Stimulated activated naive B cell treated with anti-CD40 and anti-IgM and Interleukin-4, amounts not matched to agents 10 μg/mL and 1 μg/mL and 100 μg/mL, for 72 hours (primary cell): ENCODE measurements at regions not wholly inside any gene's neighbourhood (a gene's known extent, or its start where the extent isn't known, plus 50 kb on each side); places are given as distances from the start of the nearest gene placed in this dataset.

ENCODE experiments used
- ATAC-seq, 2 donors: fragments of 150-1000 bp; cut with Tn5 transposase; replicated peaks; 2 replicates each; pipeline ENCODE4 v1.10.0; 2021; ENCODE audit warnings: moderate library complexity in 1 of 2
- DNase-seq: peaks from one replicate; pipeline ENCODE4 v3.0.0; 2021
- H3K27ac Mint-ChIP-seq: one replicate; pipeline ENCODE4 v1.8.0; 2022; ENCODE audit warnings: mild to moderate bottlenecking, mixed read lengths
- H3K27me3 Mint-ChIP-seq, 2 donors: one replicate each; pipeline ENCODE4 v1.8.0; 2022; ENCODE audit warnings: mixed read lengths in 2 of 2
- H3K36me3 Mint-ChIP-seq, 2 donors: one replicate each; pipeline ENCODE4 v1.8.0; 2022; ENCODE audit warnings: mixed read lengths in 2 of 2, mild to moderate bottlenecking in 1 of 2
- H3K4me1 Mint-ChIP-seq, 2 donors: one replicate each; pipeline ENCODE4 v1.8.0; 2022; ENCODE audit warnings: mixed read lengths in 2 of 2, mild to moderate bottlenecking in 1 of 2
- H3K4me3 Mint-ChIP-seq, 2 donors: one replicate each; pipeline ENCODE4 v1.8.0; 2022; ENCODE audit warnings: mild to moderate bottlenecking in 2 of 2, mixed read lengths in 2 of 2, moderate library complexity in 1 of 2
- H3K9me3 Mint-ChIP-seq, 2 donors: one replicate each; pipeline ENCODE4 v1.8.0; 2022; ENCODE audit warnings: mixed read lengths in 2 of 2, mild to moderate bottlenecking in 1 of 2

- Mint-ChIP-seq H3K27me3 (no peaks in the 10 kb centered on the region), H3K9me3 (no peaks in the 10 kb centered on the region), H3K27ac (no peak overlapping the region), H3K4me3 (no peak overlapping the region), H3K36me3 (no peaks in the 10 kb centered on the region), H3K4me1 (no peaks in the 10 kb centered on the region)
- DNase-seq, result no peak
- ATAC-seq, result no peak
Observed at GRCh38 chr2:128377071-128377910, 58.6 kb upstream of the HS6ST1 start.

DNA sequence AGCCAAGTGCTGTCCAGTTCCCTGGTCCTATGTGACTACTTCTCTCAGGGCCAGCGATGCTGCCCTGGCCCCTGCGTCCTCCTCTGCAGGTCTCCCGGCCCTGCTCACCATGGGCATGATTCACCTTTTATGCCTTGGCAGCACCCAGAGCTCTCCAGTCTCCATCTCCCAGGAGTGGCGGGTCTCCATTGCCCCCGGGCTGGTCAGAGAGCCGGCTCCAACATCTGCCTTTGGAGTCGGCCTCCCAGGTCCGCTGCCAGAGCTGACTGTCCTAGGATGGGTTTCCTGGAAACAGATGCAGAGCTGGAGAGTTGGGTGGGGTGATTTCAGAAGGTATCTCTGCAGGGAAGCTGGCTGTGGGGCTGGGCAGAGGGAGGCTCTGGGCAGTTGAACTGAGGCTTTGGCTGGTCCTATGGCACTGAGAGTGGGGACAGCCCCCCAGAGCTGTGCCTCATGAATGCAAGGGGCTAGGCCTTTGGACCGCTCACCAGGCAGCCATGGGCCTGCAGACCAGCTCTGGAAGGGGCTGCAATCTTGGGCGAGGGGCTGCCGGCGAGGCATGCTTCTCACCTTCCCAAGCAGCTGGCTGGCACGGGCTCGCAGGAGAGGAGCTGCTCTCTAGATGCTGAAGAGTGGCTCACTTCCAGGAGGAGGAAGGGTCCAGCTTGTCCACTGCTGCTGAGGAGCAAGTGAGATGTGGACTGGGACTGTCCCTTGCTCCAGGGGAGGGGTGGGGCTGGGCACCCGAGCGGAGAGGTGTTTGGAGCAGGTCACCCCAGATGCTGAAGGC lies 59.8 kb upstream of the HS6ST1 start:
- Mint-ChIP-seq H3K27ac (peak overlapping the region; percentile 56), H3K4me3 (no peak overlapping the region), H3K9me3 (no peaks in the 10 kb centered on the region), H3K4me1 (no peaks in the 10 kb centered on the region), H3K36me3 (no peaks in the 10 kb centered on the region), H3K27me3 (no peaks in the 10 kb centered on the region)
- DNase-seq (no peak), ATAC-seq (no peak)

DNA sequence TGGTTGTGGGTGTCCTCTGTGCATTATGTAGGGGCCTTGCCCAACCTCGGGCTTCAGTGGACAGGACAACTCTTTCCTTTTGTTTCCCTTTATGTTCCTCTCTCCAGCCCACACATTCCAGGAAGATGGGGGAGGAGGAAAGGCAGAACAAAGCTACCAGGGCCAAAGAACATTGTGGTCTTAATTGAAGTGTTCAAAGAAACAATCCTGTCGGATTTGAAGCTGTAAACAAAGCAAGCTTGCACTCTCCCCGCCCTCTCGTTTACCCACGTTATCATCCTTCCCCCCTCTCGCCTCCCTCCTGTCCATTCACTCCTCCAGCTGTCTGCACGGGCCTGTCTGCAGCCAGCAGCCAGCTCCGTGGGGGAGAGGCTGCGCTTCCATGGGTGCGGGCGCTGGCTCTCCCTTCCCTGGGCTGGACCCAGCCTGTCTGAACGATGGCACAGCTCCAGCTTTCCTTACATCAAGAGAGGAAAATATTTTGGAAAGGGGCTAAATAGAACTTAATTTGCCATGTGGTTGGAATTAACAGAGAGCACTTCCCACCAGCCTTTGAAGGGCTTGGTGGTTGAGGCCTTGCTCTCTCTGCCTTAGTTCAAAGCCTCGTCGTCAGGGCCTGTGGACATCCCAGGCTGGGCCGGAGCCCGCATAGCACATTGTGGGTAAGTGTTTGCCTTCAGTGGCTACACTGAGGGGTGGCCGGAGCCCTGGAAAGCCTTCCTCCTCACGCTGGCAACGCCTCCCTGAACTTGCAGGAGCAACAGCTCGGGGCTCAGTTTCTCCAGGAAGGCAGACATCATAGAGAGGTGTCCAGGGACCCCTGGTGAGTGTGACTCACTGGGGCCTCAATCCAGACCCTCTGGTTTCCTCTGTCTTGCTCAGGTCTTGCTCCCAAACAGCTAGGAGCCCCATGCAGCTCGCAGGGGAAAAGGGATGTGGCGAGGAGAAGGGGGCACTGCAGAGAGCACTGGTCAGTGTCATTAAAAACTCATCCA lies 60.6 kb upstream of the HS6ST1 start:
- H3K36me3 Mint-ChIP-seq, result no peaks in the 10 kb centered on the region
- ATAC-seq, result no peak
- H3K4me1 Mint-ChIP-seq, result no peaks in the 10 kb centered on the region
- no peak overlapping the region for H3K4me3 Mint-ChIP-seq
- no peaks in the 10 kb centered on the region for H3K9me3 Mint-ChIP-seq
- DNase-seq, result no peak
- no peaks in the 10 kb centered on the region for H3K27me3 Mint-ChIP-seq
- no peak overlapping the region for H3K27ac Mint-ChIP-seq

DNA sequence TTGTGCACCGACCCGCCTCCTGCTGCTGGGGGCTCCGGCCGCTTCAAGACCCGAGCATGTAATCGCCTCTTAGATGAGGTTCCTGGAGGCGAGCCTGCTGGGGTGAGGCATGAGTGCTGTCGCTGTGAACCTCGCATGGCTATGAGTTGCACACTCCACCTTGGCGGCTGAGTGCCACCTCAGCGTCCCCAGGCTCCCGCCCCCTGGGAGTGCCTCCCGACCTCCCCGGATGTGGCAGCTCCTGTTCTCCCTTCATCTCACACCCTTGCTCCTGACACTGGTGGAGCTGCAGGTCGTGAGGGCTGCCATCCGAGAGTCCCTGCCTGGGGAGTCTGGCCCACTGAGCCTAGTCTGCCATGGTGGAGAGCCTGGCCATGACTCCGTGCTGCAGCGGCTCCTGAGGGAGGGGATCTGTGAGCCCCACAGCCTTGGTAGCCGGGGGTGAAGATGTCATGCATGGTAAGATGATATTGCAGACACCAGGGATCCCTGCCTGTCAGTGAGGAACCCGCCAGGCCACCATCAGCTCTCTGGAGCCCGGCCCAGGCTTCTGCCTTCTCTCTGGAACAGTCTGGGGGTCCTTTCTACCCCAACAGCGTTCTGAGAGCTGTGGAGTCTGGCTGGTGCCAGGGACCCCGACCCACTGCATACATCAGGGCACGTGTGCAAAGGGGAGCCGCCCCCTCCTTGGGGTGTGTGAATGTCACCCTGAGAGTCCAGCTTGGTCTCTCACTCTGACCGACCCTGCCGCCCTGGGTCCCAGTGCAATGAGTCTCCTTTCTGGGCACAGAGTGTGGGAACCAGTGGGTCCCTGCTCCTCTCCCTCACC lies 61.6 kb upstream of the HS6ST1 start:
- Mint-ChIP-seq H3K27ac (no peak overlapping the region), H3K4me3 (no peak overlapping the region), H3K9me3 (no peaks in the 10 kb centered on the region), H3K36me3 (no peaks in the 10 kb centered on the region), H3K4me1 (no peaks in the 10 kb centered on the region), H3K27me3 (no peaks in the 10 kb centered on the region)
- no peak for DNase-seq
- ATAC-seq, result no peak

GRCh38 chr2:128380961-128381938 lies 62.6 kb upstream of the HS6ST1 start:
- ATAC-seq, result no peak

GRCh38 chr2:128384446-128384845 lies 65.8 kb upstream of the HS6ST1 start:
- ATAC-seq (no peak), DNase-seq (no peak)
- Mint-ChIP-seq H3K4me1 (no peaks in the 10 kb centered on the region), H3K4me3 (no peak overlapping the region), H3K27me3 (no peaks in the 10 kb centered on the region), H3K36me3 (no peaks in the 10 kb centered on the region), H3K9me3 (no peaks in the 10 kb centered on the region), H3K27ac (no peak overlapping the region)

More at GRCh38 chr2:128380961-128381938, 62.6 kb upstream of the HS6ST1 start:
- no peaks in the 10 kb centered on the region for H3K27me3 Mint-ChIP-seq
- no peak for DNase-seq
- no peak overlapping the region for H3K27ac Mint-ChIP-seq
- no peaks in the 10 kb centered on the region for H3K9me3 Mint-ChIP-seq
- no peak overlapping the region for H3K4me3 Mint-ChIP-seq
- no peaks in the 10 kb centered on the region for H3K36me3 Mint-ChIP-seq
- no peaks in the 10 kb centered on the region for H3K4me1 Mint-ChIP-seq

DNA sequence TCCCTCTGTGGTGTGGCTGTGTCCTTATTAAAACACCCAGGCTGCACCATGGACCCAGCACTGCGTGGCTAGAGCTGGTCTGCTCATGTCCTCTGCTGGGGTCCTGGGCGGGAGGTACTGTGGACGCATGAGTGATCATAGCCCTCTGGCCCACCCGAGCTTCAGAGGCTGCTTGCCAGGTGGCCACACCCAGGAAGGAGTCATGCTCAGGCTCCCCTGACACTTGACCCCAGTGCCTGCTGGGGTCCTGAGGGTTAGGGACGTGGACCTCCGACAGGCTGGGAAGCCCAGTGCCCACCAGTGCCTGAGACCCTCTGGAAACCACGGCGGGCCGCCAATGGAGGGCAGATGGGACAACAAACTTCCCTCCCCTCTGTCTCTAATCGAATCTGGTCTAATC lies 66.3 kb upstream of the HS6ST1 start:
- ATAC-seq (no peak), DNase-seq (no peak)
- Mint-ChIP-seq H3K27ac (no peak overlapping the region), H3K4me1 (no peaks in the 10 kb centered on the region), H3K36me3 (no peaks in the 10 kb centered on the region), H3K9me3 (no peaks in the 10 kb centered on the region), H3K27me3 (no peaks in the 10 kb centered on the region), H3K4me3 (no peak overlapping the region)

- ATAC-seq (no peak), DNase-seq (no peak)
- Mint-ChIP-seq H3K4me3 (no peak overlapping the region), H3K9me3 (no peaks in the 10 kb centered on the region), H3K36me3 (no peaks in the 10 kb centered on the region), H3K27me3 (no peaks in the 10 kb centered on the region), H3K4me1 (no peaks in the 10 kb centered on the region), H3K27ac (no peak overlapping the region)
Observed at GRCh38 chr2:128385365-128385764, 66.7 kb upstream of the HS6ST1 start.

GRCh38 chr2:128386066-128386465 lies 67.4 kb upstream of the HS6ST1 start:
- no peak for ATAC-seq
- Mint-ChIP-seq H3K4me1 (no peaks in the 10 kb centered on the region), H3K27ac (no peak overlapping the region), H3K36me3 (no peaks in the 10 kb centered on the region), H3K4me3 (no peak overlapping the region), H3K9me3 (no peaks in the 10 kb centered on the region), H3K27me3 (no peaks in the 10 kb centered on the region)
- no peak for DNase-seq

- Mint-ChIP-seq H3K9me3 (no peaks in the 10 kb centered on the region), H3K27ac (no peak overlapping the region), H3K27me3 (no peaks in the 10 kb centered on the region), H3K36me3 (no peaks in the 10 kb centered on the region), H3K4me3 (no peak overlapping the region), H3K4me1 (no peaks in the 10 kb centered on the region)
- no peak for DNase-seq
- no peak for ATAC-seq
Observed at GRCh38 chr2:128388499-128388941, 69.9 kb upstream of the HS6ST1 start.

- H3K27ac Mint-ChIP-seq, result no peak overlapping the region
- no peaks in the 10 kb centered on the region for H3K4me1 Mint-ChIP-seq
- ATAC-seq (no peak), DNase-seq (no peak)
- no peaks in the 10 kb centered on the region for H3K27me3 Mint-ChIP-seq
- no peaks in the 10 kb centered on the region for H3K9me3 Mint-ChIP-seq
- H3K4me3 Mint-ChIP-seq, result no peak overlapping the region
- H3K36me3 Mint-ChIP-seq, result no peaks in the 10 kb centered on the region
Observed at GRCh38 chr2:128389388-128390086, 70.9 kb upstream of the HS6ST1 start.

- no peak for ATAC-seq
- DNase-seq, result no peak
- Mint-ChIP-seq H3K27ac (no peak overlapping the region), H3K36me3 (no peaks in the 10 kb centered on the region), H3K4me1 (no peaks in the 10 kb centered on the region), H3K4me3 (no peak overlapping the region), H3K9me3 (no peaks in the 10 kb centered on the region), H3K27me3 (no peaks in the 10 kb centered on the region)
Observed at GRCh38 chr2:128390256-128390990, 71.8 kb upstream of the HS6ST1 start.
